ENCODE measurements at regions not wholly inside any gene's neighbourhood (a gene's known extent, or its start where the extent isn't known, plus 50 kb on each side); places are given as distances from the start of the nearest gene placed in this dataset.

GRCh38 chr4:166335256-166335938, 462.4 kb downstream of the TLL1 start:
- DNase-seq: no peak

DNA sequence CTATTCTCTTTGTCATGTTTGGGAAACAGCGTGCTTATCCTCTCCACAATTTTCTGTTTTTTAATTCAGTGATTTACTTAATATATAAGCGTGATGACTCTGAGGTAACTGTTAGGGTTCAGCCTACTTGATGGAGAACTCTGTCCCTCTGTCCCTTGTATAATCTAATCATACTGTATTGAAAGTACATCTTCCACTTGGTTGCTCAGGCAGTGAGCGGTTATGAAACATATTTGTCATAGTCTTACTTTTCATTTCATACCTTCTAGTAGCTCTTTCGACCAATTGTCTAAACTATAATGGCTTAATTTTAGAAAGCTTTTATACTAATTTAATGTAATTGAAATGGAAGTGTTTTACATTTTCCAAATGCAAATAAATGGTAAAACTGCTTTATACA, 469.0 kb downstream of the TLL1 start:
- no peak for DNase-seq

DNA sequence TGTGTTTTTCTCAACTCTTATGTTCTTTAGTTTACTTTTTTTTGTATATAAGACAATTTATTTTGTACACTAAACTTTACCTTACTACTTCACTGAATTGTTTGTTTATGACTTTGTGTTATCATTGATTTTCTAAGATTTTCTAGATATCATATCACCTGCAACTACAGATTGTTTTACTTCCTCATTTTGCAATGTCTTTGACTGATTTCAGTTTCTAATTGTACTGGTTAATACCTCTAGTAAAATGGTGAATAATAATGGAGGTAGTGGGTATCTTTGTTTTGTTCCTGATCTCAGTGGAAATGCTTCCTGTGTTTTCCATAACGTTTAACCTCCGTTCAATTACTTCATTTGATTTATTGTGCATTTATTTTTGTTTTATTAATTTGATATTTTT, 490.2 kb downstream of the TLL1 start:
- DNase-seq: no peak

- no peak for DNase-seq
Measured at GRCh38 chr4:166366012-166366411, 493.0 kb downstream of the TLL1 start.

GRCh38 chr4:166377578-166377977, 504.5 kb downstream of the TLL1 start:
- DNase-seq: no peak

GRCh38 chr4:166386491-166387360, 513.7 kb downstream of the TLL1 start:
- no peak for DNase-seq

DNA sequence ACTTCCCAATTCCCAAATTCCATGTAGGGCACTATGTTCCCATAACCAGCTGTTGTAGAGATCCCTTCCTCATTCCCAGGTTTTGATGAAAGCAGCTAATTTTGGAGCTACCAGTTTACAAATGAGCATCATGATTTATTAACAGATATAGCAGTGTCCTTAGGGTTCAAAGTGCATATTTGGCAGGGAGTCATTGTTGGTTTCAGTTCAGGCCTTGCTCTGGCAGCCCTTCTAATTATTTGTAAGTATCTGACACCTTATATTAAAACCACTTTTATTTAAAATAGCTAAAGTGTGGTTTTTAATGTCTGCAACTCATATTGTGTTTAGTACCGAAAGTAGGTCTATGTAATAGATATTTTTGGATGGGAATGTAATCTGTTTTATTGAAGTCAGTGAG, 518.5 kb downstream of the TLL1 start:
- no peak for DNase-seq

DNA sequence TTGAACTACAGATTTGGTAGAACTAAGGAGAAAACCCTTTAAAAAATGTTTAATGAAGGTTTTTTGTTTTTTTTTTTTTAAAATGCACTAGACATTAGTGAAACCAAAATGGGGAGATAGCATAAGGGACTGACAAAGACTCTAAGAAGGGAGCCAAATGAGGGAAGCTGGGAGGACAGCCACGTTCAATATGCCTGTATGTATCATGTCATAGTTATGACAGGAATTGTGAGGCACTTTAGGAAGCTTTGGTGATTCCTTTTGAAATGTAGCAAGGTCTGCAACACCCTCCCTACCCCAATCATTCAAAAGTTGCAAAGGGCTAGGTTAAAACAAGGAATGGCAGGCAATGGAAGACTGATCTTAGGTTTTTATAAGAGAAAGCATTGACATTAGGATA, 526.0 kb downstream of the TLL1 start:
- no peak for DNase-seq

DNA sequence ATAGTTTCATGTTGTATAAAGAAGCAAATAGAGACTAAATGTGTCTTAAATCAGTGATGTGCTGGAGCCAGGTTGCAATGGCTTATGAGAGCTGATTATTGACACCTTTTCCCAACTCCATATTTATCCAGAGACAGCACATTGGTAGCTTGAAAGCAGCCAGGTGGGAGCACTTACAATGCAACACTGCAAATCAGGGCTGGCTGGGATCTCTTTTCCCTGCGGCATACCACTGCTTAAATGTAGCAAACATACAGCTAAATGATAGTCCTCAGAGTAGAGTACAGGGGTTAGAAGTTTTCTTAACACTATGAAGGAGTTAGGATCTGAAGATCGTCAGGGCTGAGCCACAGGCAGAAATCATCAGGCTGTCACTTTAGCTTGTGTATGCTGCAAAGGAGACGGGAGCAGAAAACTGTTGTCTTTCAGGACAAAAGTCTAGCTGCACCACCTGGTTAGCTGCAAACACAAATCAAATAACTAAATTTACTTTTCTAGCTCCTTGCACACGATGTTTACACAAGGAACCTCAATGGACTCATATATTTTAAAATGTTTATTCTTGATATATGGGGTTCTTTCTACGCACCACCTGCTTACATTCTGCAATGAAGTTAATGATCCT, 527.3 kb downstream of the TLL1 start:
- no peak for DNase-seq

DNA sequence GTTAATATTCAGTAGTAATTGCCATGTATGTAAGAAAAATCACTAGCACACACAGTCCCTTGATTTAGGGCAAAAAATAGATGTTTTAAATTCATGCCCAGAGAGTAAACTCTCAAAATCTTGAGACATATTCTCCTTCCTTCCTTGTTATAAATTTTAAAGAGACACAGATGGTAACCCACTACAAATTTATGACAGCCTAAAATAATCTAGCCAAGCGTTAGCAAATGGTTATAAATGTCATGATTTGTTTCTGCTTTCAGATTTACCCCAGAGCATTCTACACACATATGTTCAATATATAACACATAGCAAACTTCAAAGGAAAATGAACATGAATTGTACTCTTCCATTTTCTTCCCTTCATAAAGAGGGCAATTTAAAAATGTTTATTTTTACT, 540.3 kb downstream of the TLL1 start:
- no peak for DNase-seq

DNA sequence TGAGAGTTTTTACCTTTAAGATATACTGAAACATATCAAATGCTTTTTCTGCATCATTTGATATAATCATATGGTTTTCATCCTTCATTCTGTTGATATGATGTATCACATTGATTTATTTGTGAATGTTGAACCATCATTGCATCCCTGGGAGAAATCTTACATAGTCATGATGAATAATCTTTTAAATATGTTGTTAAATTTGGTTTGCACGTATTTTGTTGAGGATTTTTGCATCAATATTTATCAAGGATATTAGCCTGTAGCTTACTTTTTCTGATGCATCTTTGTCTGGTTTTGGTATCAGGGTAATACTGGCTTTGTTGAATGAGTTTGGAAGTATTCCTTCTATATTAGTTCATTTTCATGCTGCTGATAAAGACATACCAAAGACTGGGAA, 541.4 kb downstream of the TLL1 start:
- DNase-seq: no peak

DNA sequence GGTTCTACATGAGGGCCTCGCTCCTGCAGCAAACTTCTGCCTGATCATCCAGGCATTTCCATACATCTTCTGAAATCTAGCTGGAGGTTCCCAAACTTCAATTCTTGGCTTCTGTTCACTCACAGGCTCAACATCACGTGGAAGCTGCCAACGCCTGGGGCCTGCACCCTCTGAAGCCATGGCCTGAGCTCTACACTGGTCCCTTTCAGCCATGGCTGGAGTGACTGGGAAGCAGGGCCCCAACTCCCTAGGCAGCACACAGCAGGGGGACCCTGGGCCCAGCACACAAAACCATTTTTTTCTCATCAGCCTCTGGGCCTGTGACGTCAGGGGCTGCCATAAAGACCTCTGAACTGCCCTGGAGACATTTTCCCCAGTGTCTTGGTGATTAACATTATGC, 542.7 kb downstream of the TLL1 start:
- no peak for DNase-seq

DNA sequence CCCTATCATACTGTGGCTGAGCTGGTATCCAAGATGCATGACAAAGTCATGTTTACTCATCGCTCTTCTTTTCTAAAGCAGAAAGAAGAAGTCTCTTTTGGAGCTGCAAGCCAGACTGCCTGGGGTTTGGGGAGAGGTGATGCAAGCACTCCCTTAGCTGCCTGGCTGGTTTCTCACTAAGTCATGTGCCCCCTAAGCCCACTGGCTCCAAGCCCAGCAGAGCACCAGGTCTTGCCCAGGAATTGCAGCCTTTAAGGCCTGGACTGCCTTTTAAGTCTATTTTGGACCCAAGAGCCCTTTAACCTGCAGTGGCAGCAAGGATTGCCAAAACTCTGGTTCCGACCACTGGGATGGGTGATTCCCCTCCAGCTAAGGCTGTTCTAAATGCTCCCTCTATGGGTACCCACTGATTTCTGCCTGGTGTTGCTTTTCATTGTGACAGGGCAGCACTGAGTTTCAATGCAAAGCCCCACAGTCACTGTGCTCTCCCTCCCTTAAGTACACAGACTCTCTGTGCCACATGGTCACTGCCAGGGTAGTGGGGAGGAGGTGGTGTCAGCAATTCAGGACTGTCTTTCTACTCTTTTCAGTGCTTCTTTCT, 548.6 kb downstream of the TLL1 start:
- DNase-seq: no peak

DNA sequence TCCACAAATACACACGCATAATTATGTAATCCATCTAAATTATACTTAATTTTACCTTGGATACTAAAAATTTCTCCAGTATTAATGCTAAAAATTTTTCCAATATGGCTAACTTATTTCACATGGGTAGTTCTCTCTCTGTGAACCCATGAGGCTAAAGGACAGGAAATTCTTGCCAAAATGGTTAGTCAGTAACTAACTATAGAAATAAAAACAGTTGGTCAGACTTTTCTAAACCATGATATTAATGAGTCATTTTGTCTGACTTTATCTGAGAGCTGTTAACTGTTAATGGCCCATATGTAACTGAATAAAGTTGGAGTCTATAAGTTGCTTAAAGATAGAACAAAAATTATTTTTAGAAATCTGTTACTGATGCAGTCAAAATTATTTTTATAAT, 549.4 kb downstream of the TLL1 start:
- DNase-seq: no peak

GRCh38 chr4:166426300-166426863, 553.3 kb downstream of the TLL1 start:
- no peak for DNase-seq

DNA sequence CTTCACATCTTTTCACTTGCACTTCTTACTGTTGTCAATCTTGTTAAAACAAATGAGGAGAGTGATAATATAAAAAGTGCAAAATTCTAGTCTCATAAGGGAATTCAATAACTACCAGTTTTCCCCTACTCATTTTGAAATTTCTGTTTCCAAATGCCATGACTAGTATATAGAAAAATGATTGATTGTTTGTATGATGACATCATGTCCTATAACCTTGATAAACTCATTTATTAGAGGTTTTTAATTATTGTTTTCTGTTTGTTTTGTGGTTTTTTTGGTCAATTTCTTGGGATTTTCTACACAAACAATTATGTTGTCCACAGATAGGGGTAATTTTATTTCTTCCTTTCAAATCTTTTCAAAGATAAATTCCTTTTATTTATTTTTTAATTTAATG, 559.1 kb downstream of the TLL1 start:
- no peak for DNase-seq

DNA sequence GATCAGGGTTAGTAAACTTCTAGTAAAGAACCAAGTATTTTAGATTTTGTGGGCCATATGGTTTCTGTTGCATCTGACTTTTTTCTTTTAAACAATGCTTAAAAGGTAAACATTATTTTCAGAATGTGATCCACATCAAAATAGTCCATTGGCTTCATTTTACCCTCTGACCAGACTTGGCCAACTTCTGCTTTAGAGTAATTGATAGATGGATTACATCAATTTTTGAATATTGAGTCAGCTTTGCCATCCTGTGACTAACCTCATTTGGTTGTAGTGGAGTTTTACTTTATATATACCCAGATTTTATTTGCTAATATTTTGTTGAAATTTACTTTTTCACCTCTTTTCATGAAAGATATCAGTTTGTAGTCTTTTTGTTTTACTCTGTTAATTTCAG, 559.8 kb downstream of the TLL1 start:
- DNase-seq: no peak

DNA sequence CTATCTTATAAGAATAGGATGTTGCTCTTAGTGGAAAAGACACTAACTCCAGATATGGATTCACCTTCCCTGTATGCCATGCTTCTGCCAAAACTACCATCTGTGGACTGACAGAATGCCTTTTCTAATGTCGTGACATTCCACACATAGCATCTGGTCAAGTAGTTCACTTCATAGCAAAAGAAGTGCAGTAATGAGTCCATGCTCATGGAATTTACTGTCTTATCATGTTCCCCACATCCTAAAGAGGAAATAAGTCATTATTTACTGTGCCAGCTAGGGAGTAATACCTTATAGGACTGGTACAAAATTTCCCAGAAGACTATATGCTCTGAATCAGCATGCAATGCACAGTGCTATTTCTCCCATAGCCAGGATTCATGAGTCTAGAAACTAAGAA, 562.4 kb downstream of the TLL1 start:
- DNase-seq: no peak

- DNase-seq: no peak
Measured at GRCh38 chr4:166458756-166459155, 585.7 kb downstream of the TLL1 start.

- no peak for DNase-seq
Measured at GRCh38 chr4:166459621-166460020, 586.6 kb downstream of the TLL1 start.

- no peak for DNase-seq
Measured at GRCh38 chr4:166460769-166461550, 587.9 kb downstream of the TLL1 start.
